22Rv1 (cell line): ENCODE measurements at regions not wholly inside any gene's neighbourhood (a gene's known extent, or its start where the extent isn't known, plus 50 kb on each side); places are given as distances from the start of the nearest gene placed in this dataset.

Experiments used
- H3K27ac ChIP-seq: fragments of 450-650 bp; 2 replicates; pipeline ENCODE4 v1.5.1; 2017
- ZFX ChIP-seq: fragments of 450-650 bp; IDR thresholded peaks from 2 replicates; pipeline ENCODE4 v1.6.1; 2017; ENCODE audit warnings: antibody characterized with exemption, borderline replicate concordance
- TF ChIP-seq, protein P1 (sequence below): fragments of 450-650 bp; IDR thresholded peaks from 2 replicates; pipeline ENCODE4 v1.5.1; 2017; ENCODE audit warnings: mild to moderate bottlenecking

DNA sequence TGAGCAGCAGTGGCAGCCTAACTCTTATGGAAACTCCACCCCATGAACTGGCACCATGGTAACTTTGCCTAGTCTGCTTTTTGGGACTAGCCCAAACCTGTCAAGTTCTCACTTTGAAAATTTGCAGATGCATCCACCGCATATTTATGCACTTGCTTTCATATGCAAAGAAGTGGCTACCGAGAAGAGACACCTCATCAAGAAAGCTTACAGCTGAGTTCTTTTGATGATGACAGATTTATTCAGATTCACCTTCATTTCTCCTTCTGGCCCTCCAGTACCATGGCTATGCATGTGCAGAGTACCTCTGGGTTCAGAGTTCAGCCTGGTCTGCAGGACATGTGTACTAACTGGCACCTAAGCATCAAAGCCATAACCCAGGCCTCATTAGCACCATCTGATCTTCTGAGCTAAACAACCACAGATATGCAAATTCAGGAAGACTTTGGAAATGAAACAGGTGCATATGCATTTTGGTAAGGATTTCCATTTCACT lies 154.3 kb upstream of the TENT5A start:
- TF ChIP-seq, protein P1, sequence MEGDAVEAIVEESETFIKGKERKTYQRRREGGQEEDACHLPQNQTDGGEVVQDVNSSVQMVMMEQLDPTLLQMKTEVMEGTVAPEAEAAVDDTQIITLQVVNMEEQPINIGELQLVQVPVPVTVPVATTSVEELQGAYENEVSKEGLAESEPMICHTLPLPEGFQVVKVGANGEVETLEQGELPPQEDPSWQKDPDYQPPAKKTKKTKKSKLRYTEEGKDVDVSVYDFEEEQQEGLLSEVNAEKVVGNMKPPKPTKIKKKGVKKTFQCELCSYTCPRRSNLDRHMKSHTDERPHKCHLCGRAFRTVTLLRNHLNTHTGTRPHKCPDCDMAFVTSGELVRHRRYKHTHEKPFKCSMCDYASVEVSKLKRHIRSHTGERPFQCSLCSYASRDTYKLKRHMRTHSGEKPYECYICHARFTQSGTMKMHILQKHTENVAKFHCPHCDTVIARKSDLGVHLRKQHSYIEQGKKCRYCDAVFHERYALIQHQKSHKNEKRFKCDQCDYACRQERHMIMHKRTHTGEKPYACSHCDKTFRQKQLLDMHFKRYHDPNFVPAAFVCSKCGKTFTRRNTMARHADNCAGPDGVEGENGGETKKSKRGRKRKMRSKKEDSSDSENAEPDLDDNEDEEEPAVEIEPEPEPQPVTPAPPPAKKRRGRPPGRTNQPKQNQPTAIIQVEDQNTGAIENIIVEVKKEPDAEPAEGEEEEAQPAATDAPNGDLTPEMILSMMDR, result no peak
- TF ChIP-seq ZFX, result no peak
- H3K27ac ChIP-seq, result no peak overlapping the region

DNA sequence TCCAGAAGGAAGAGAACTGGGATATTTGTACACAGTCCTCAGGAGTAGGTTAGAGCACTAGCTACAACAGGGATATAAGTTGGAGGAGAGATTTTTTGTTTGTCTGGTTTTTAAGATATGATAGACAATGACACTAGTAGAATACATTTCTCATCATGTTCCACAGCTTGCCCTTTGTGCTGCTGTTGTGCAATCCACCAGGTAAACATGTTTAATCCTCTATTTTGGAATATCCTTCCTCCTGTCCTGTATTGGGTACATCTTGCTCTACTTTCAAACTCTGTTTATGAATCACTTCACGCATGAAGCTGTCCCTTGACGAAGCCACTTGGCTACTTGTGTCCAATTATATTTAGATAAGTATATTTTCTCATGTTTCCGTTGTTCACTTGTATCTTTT lies 153.6 kb upstream of the TENT5A start:
- no peak for TF ChIP-seq ZFX
- TF ChIP-seq, protein P1, result no peak
- no peak overlapping the region for H3K27ac ChIP-seq

DNA sequence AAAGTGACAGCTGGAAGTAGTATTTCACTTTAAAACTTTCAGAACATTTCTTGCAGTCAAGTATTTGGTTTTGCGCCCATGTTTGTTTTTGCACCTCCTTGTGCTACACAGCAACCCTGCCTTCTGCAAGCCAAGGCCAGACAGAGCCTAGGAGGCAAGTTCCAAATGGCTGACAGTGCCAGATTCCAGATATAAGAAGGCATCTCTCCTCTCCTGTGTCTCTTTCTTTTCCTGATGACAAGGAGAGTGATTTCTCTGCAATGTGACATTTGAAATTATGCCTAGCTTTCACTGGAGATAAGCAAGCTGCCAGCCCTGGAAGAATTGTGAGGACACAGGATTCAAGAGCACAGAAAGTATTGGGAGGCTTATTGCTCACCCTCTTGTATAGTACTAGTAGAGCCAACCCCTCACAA lies 149.1 kb upstream of the TENT5A start:
- H3K27ac ChIP-seq, result no peak overlapping the region
- TF ChIP-seq ZFX, result no peak
- TF ChIP-seq, protein P1, result no peak

DNA sequence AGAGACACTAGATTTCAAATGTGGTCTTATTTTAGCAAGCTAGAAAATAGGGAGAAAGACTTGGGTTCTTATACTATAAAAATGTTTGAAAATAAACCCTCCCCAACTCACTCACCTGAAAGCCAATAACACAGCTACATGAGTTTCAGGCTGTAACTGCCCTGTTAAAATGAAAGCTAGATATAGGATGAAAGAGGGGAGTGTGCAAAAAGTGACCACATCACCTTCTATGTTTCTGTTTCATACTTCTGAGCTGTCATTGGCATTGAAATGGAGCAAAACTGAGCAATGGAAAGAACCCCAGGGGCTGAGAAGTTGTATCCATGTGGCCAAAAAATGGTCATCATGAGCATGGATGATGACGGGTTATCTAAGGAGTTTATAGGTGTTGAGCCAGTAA lies 148.1 kb upstream of the TENT5A start:
- no peak for TF ChIP-seq ZFX
- TF ChIP-seq, protein P1, result no peak
- no peak overlapping the region for H3K27ac ChIP-seq

DNA sequence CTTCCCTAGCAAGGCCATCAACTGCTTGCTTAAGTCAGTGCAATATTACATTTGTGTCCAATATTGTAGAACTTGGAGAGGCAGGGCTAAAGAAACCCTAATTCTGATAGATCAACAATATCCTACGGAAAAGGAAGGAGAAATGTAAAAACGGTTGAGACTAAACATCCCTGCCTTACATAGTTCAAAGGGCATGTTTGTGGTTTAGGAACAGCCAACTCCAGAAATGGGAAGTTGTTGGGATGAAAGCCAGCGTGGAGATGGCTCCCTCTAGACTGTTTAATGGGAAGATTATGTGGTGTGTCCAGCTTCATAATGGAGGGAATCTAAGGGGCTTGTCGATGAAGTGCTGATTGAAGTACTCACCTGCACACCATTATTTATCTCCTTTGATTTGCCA lies 145.3 kb upstream of the TENT5A start:
- no peak for TF ChIP-seq ZFX
- TF ChIP-seq, protein P1, result peak; percentile 48
- H3K27ac ChIP-seq, result peak overlapping the region; percentile 58

DNA sequence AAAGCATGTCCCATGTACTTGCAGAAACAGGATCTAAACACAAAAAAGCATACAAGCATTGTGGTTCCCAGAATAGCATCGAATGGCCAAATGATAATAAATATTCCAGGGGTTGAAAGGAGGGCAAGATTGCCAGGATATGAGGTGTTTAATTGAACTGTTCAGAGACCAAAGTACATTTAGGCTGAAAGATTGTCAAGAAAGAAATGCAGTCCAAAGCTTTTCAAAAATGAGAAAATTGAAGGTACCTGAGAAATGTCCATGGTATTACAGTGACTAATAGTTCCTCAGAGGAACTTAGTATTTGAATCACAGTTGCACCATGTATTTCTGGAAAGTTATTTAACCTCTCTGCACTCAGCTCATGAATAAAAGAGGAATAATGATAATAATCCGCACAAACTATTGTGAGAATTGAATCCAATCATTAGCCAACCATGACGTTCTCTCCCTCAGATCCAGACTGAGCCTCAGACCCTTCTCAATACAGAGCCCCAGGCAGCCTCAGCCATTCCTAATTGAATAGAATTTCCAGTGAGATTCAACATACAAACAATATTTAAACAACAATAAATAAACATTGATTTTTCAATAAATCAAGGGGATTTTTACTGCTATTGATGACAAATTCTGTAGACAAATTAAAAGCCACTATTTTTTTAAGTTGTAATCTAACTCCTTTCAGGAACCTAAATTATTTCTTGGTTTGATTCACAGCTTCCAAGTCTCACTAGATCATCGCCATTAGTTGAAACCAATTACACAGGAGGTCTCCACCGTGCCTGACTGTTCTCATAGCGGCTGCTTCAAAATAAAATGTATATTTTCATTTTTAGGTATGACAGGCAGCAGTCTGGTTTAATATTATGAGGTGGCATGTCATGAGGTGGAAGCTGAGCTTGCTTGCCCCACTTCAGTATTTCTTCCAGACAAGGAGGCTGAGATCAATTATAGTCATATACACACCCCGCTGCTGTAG lies 144.3 kb upstream of the TENT5A start:
- H3K27ac ChIP-seq, result peak overlapping the region; percentile 58
- TF ChIP-seq ZFX, result no peak
- TF ChIP-seq, protein P1, result no peak
